ENCODE measurements at regions not wholly inside any gene's neighbourhood (a gene's known extent, or its start where the extent isn't known, plus 50 kb on each side); places are given as distances from the start of the nearest gene placed in this dataset.
A peak's percentile ranks its signal among the peaks of the same experiment; 100 is the strongest.

GRCh38 chr4:138609943-138610350, 367.8 kb upstream of the SLC7A11 start:
- Histone ChIP-seq H3K4me2 (ENCODE audit: insufficient read depth, low read length) (peak overlapping the region; percentile 76), H3K36me3 (ENCODE audit: insufficient read depth, low read length) (no peaks in the 10 kb centered on the region), H3K27ac (ENCODE audit: low read depth, low read length) (peak overlapping the region; percentile 58), H3K4me3 (ENCODE audit: insufficient read depth, low read length) (peak overlapping the region; percentile 8), H3K4me1 (ENCODE audit: insufficient read depth, low read length) (peaks cover 15% of the 10 kb centered on the region), H3K9me3 (ENCODE audit: low read depth, low read length) (no peaks in the 10 kb centered on the region), H3K79me2 (ENCODE audit: insufficient read depth, low read length) (no peaks in the 10 kb centered on the region), H4K20me1 (ENCODE audit: insufficient read depth, low read length) (no peaks in the 10 kb centered on the region), H2AFZ (ENCODE audit: low read length) (peak overlapping the region; percentile 54), H3K27me3 (ENCODE audit: insufficient read depth, low read length) (no peaks in the 10 kb centered on the region)
- no peak for TF ChIP-seq CTCF (IDR thresholded peaks at IDR 0.05; ENCODE audit: extremely low read depth, low read depth, low read length)
- DNase-seq (ENCODE audit: insufficient read length, low spot score, missing footprints) = peak; percentile 88

- Histone ChIP-seq H2AFZ (ENCODE audit: low read length) (no peak overlapping the region), H3K36me3 (ENCODE audit: insufficient read depth, low read length) (no peaks in the 10 kb centered on the region), H3K4me1 (ENCODE audit: insufficient read depth, low read length) (peaks cover 3% of the 10 kb centered on the region), H4K20me1 (ENCODE audit: insufficient read depth, low read length) (no peaks in the 10 kb centered on the region), H3K9me3 (ENCODE audit: low read depth, low read length) (no peaks in the 10 kb centered on the region), H3K27me3 (ENCODE audit: insufficient read depth, low read length) (no peaks in the 10 kb centered on the region), H3K27ac (ENCODE audit: low read depth, low read length) (no peak overlapping the region), H3K4me2 (ENCODE audit: insufficient read depth, low read length) (no peak overlapping the region), H3K4me3 (ENCODE audit: insufficient read depth, low read length) (no peak overlapping the region), H3K79me2 (ENCODE audit: insufficient read depth, low read length) (no peaks in the 10 kb centered on the region)
- no peak for DNase-seq (ENCODE audit: insufficient read length, low spot score, missing footprints)
- no peak for TF ChIP-seq CTCF (IDR thresholded peaks at IDR 0.05; ENCODE audit: extremely low read depth, low read depth, low read length)
These were observed 362.4 kb upstream of the SLC7A11 start for GRCh38 chr4:138604556-138604955.

GRCh38 chr4:138602664-138603063, 360.5 kb upstream of the SLC7A11 start:
- H3K36me3 ChIP-seq (ENCODE audit: insufficient read depth, low read length) = no peaks in the 10 kb centered on the region
- H3K27me3 ChIP-seq (ENCODE audit: insufficient read depth, low read length) = no peaks in the 10 kb centered on the region
- no peak overlapping the region for H3K27ac ChIP-seq (ENCODE audit: low read depth, low read length)
- TF ChIP-seq CTCF (IDR thresholded peaks at IDR 0.05; ENCODE audit: extremely low read depth, low read depth, low read length) = no peak
- no peaks in the 10 kb centered on the region for H4K20me1 ChIP-seq (ENCODE audit: insufficient read depth, low read length)
- no peaks in the 10 kb centered on the region for H3K4me1 ChIP-seq (ENCODE audit: insufficient read depth, low read length)
- no peak overlapping the region for H2AFZ ChIP-seq (ENCODE audit: low read length)
- H3K9me3 ChIP-seq (ENCODE audit: low read depth, low read length) = no peaks in the 10 kb centered on the region
- H3K79me2 ChIP-seq (ENCODE audit: insufficient read depth, low read length) = no peaks in the 10 kb centered on the region
- DNase-seq (ENCODE audit: insufficient read length, low spot score, missing footprints) = no peak
- no peak overlapping the region for H3K4me2 ChIP-seq (ENCODE audit: insufficient read depth, low read length)
- no peak overlapping the region for H3K4me3 ChIP-seq (ENCODE audit: insufficient read depth, low read length)

- no peak overlapping the region for H2AFZ ChIP-seq (ENCODE audit: low read length)
- no peak overlapping the region for H3K27ac ChIP-seq (ENCODE audit: low read depth, low read length)
- no peak for DNase-seq (ENCODE audit: insufficient read length, low spot score, missing footprints)
- no peaks in the 10 kb centered on the region for H3K27me3 ChIP-seq (ENCODE audit: insufficient read depth, low read length)
- H4K20me1 ChIP-seq (ENCODE audit: insufficient read depth, low read length) = no peaks in the 10 kb centered on the region
- H3K4me2 ChIP-seq (ENCODE audit: insufficient read depth, low read length) = no peak overlapping the region
- peaks cover 8% of the 10 kb centered on the region for H3K4me1 ChIP-seq (ENCODE audit: insufficient read depth, low read length)
- no peaks in the 10 kb centered on the region for H3K79me2 ChIP-seq (ENCODE audit: insufficient read depth, low read length)
- H3K4me3 ChIP-seq (ENCODE audit: insufficient read depth, low read length) = no peak overlapping the region
- no peak for TF ChIP-seq CTCF (IDR thresholded peaks at IDR 0.05; ENCODE audit: extremely low read depth, low read depth, low read length)
- no peaks in the 10 kb centered on the region for H3K9me3 ChIP-seq (ENCODE audit: low read depth, low read length)
- no peaks in the 10 kb centered on the region for H3K36me3 ChIP-seq (ENCODE audit: insufficient read depth, low read length)
These were observed 357.8 kb upstream of the SLC7A11 start for GRCh38 chr4:138599965-138600364.
